Endothelial cell of umbilical vein (primary cell): ENCODE measurements at regions not wholly inside any gene's neighbourhood (a gene's known extent, or its start where the extent isn't known, plus 50 kb on each side); places are given as distances from the start of the nearest gene placed in this dataset.

Source experiments
- BruUV-seq: library from RNA; stranded (reverse); fragments of 400-500 nt; replicated peaks from 2 replicates; lab custom pipeline; 2021; lab: Mats Ljungman, UMichigan
- CTCF ChIA-PET: fragments of 300-600, 350-600 bp; sonication (Branson Sonifier 250); formaldehyde crosslinking; loops from one replicate; lab custom pipeline; 2021; ENCODE audit warnings: antibody characterized with exemption, inconsistent platforms; lab: Charles Lee
- POLR2A ChIA-PET: fragments of 300-600, 350-600 bp; sonication (Branson Sonifier 250); formaldehyde crosslinking; loops from one replicate; lab custom pipeline; 2021; ENCODE audit warnings: antibody characterized with exemption, inconsistent platforms; lab: Charles Lee
- DNase-seq: peaks from one replicate; pipeline ENCODE4 v3.0.0-alpha.2; 2011; ENCODE audit warnings: low read depth, low spot score
- FAIRE-seq: peaks from 2 replicates; lab custom pipeline; 2011; peaks lifted over from hg19 to GRCh38; lab: Jason Lieb, UNC
- H2AFZ ChIP-seq: 2 replicates; pipeline ENCODE4 v1.6.0; 2012; ENCODE audit warnings: low read depth, low read length, control low read depth, inconsistent platforms
- H3K27ac ChIP-seq: 2 replicates; pipeline ENCODE4 v1.5.1; 2011; ENCODE audit warnings: low read depth, mild to moderate bottlenecking, control low read depth, low read length, moderate library complexity; ENCODE audit not compliant: insufficient read depth
- H3K27me3 ChIP-seq, 2 experiments: 2 replicates each; pipeline versions ENCODE4 v1.6.0 to v1.6.1; 2011; ENCODE audit warnings: low read length in 2 of 2, mixed read lengths in 1 of 2; ENCODE audit not compliant: control insufficient read depth in 2 of 2, insufficient read depth in 2 of 2
- H3K36me3 ChIP-seq, 2 experiments: 2 replicates in 1 of 2; 3 replicates in 1 of 2; pipeline ENCODE4 v1.5.1; 2011; ENCODE audit warnings: low read length in 2 of 2, mild to moderate bottlenecking in 1 of 2, moderate library complexity in 1 of 2; ENCODE audit not compliant: control insufficient read depth in 2 of 2, insufficient read depth in 2 of 2; ENCODE audit errors: extremely low read depth in 1 of 2
- H3K4me1 ChIP-seq: 3 replicates; pipeline ENCODE4 v1.5.1; 2011; ENCODE audit warnings: mild to moderate bottlenecking, low read length; ENCODE audit not compliant: control insufficient read depth, insufficient read depth; ENCODE audit errors: extremely low read depth
- H3K4me2 ChIP-seq: 2 replicates; pipeline ENCODE4 v1.6.1; 2011; ENCODE audit warnings: low read length, control low read depth, mixed read lengths; ENCODE audit not compliant: insufficient read depth
- H3K4me3 ChIP-seq, 3 experiments: fragments of 200-600 bp in 1 of 3; sonication (generic), shearing (Covaris generic) in 1 of 3; replicated peaks in 1 of 3; 2 replicates each; pipeline ENCODE4 v1.5.1; 2011 to 2016; ENCODE audit warnings: control low read depth in 3 of 3, low read length in 3 of 3, mild to moderate bottlenecking in 2 of 3, inconsistent platforms in 1 of 3, low read depth in 1 of 3, moderate library complexity in 1 of 3; ENCODE audit not compliant: insufficient read depth in 1 of 3
- H3K79me2 ChIP-seq: 2 replicates; pipeline ENCODE4 v1.6.0; 2012; ENCODE audit warnings: low read length, inconsistent platforms; ENCODE audit not compliant: control insufficient read depth, insufficient read depth
- H3K9ac ChIP-seq: replicated peaks from 2 replicates; pipeline ENCODE3; 2011; ENCODE audit warnings: low read length, control low read depth; ENCODE audit not compliant: insufficient read depth; ENCODE audit errors: extremely low read depth
- H3K9me1 ChIP-seq: replicated peaks from 3 replicates; pipeline ENCODE4 v1.6.0; 2011; ENCODE audit warnings: mild to moderate bottlenecking, low read length; ENCODE audit not compliant: control insufficient read depth, insufficient read depth; ENCODE audit errors: extremely low read depth
- H3K9me3 ChIP-seq: replicated peaks from 2 replicates; pipeline ENCODE4 v1.5.1; 2012; ENCODE audit warnings: low read length, inconsistent platforms; ENCODE audit not compliant: control insufficient read depth, insufficient read depth
- H4K20me1 ChIP-seq: replicated peaks from 2 replicates; pipeline ENCODE3; 2011; ENCODE audit warnings: mild to moderate bottlenecking, low read length; ENCODE audit not compliant: control insufficient read depth, insufficient read depth; ENCODE audit errors: extremely low read depth
- EZH2 ChIP-seq: IDR thresholded peaks from 2 replicates; pipeline ENCODE4 v1.6.1; 2012; ENCODE audit warnings: borderline replicate concordance, low read depth, mild to moderate bottlenecking, moderate library complexity, low read length, inconsistent platforms; ENCODE audit not compliant: severe bottlenecking
- FOS ChIP-seq: IDR thresholded peaks from 2 replicates; pipeline ENCODE4 v1.6.1; 2011; ENCODE audit warnings: mild to moderate bottlenecking, low read length, moderate library complexity, borderline replicate concordance; ENCODE audit not compliant: insufficient read depth
- GATA2 ChIP-seq: IDR thresholded peaks from 2 replicates; pipeline ENCODE4 v1.7.0; 2011; ENCODE audit warnings: low read depth, mild to moderate bottlenecking, moderate library complexity, mixed read lengths, low read length; ENCODE audit not compliant: insufficient read length, insufficient read depth
- JUN ChIP-seq: IDR thresholded peaks from 2 replicates; pipeline ENCODE4 v1.6.1; 2011; ENCODE audit warnings: borderline replicate concordance, low read depth; ENCODE audit not compliant: insufficient read length, insufficient read depth
- MAX ChIP-seq: IDR thresholded peaks from 2 replicates; pipeline ENCODE4 v1.6.1; 2011; ENCODE audit not compliant: insufficient read depth, insufficient read length
- MYC ChIP-seq: IDR thresholded peaks from one replicate; pipeline ENCODE4 v1.6.1; 2011; ENCODE audit warnings: mild to moderate bottlenecking, low read depth, low read length
- POLR2A ChIP-seq: IDR thresholded peaks from 2 replicates; pipeline ENCODE4 v1.6.1; 2012; ENCODE audit warnings: low read depth, mild to moderate bottlenecking, control low read depth, low read length
- POLR2AphosphoS5 ChIP-seq: IDR thresholded peaks from 2 replicates; pipeline ENCODE4 v1.6.1; 2012; ENCODE audit warnings: low read depth, mild to moderate bottlenecking, control low read depth, low read length, moderate library complexity; ENCODE audit not compliant: insufficient read depth
- dilution Hi-C: fragments of 300-500 bp; cut with MboI; formaldehyde crosslinking; loops from one replicate; pipeline ENCODE4 v1.15.0; 2019; ENCODE audit warnings: low sequenced_read_pairs; ENCODE audit not compliant: extremely low pct_ligation_motif_present
- intact Hi-C: fragments of 100-400 bp; cut with micrococcal nuclease; formaldehyde crosslinking; loops from one replicate; pipeline ENCODE4 v1.10.0; 2022
- TF ChIP-seq, protein P1 (sequence below), 2 donors: IDR thresholded peaks; 1 replicate in 1 of 2; 2 replicates in 1 of 2; pipeline ENCODE4 v1.5.1; 2011; ENCODE audit warnings: low read length in 2 of 2, mild to moderate bottlenecking in 2 of 2, moderate library complexity in 2 of 2, control low read depth in 1 of 2, inconsistent platforms in 1 of 2, low read depth in 1 of 2; ENCODE audit not compliant: insufficient read depth in 1 of 2; ENCODE audit errors: extremely low read depth in 1 of 2

- ChIA-PET CTCF (no interaction called here), POLR2A (no interaction called here)
- H3K27me3 ChIP-seq = no peaks in the 10 kb centered on the region
- H3K9me3 ChIP-seq = no peaks in the 10 kb centered on the region
- intact Hi-C loops = no loop called here
- no peaks in the 10 kb centered on the region for H3K4me1 ChIP-seq
- dilution Hi-C loops = no loop called here
- no peaks in the 10 kb centered on the region for H3K79me2 ChIP-seq
- H3K9me1 ChIP-seq = no peaks in the 10 kb centered on the region
- no peaks in the 10 kb centered on the region for H4K20me1 ChIP-seq
- no peak overlapping the region for H3K9ac ChIP-seq
- H2AFZ ChIP-seq = no peak overlapping the region
- TF ChIP-seq POLR2A = no peak
- no peak for TF ChIP-seq EZH2
- TF ChIP-seq POLR2AphosphoS5 = no peak
- no peak for TF ChIP-seq GATA2
- TF ChIP-seq, protein P1, sequence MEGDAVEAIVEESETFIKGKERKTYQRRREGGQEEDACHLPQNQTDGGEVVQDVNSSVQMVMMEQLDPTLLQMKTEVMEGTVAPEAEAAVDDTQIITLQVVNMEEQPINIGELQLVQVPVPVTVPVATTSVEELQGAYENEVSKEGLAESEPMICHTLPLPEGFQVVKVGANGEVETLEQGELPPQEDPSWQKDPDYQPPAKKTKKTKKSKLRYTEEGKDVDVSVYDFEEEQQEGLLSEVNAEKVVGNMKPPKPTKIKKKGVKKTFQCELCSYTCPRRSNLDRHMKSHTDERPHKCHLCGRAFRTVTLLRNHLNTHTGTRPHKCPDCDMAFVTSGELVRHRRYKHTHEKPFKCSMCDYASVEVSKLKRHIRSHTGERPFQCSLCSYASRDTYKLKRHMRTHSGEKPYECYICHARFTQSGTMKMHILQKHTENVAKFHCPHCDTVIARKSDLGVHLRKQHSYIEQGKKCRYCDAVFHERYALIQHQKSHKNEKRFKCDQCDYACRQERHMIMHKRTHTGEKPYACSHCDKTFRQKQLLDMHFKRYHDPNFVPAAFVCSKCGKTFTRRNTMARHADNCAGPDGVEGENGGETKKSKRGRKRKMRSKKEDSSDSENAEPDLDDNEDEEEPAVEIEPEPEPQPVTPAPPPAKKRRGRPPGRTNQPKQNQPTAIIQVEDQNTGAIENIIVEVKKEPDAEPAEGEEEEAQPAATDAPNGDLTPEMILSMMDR (IDR thresholded peaks at IDR 0.05; ENCODE audit: extremely low read depth in 1 of 2, insufficient read depth in 1 of 2, low read depth in 1 of 2, low read length in 2 of 2) = no peak
- TF ChIP-seq MAX = no peak
- no peak for TF ChIP-seq JUN
- no peak for TF ChIP-seq MYC
- TF ChIP-seq FOS = no peak
- H3K4me3 ChIP-seq = no peak overlapping the region
- H3K36me3 ChIP-seq = no peaks in the 10 kb centered on the region
- no peak overlapping the region for H3K4me2 ChIP-seq
- H3K27ac ChIP-seq = no peak overlapping the region
- DNase-seq (no peak), FAIRE-seq (no peak)
- BruUV-seq = no TSS peak
These were observed 59.6 kb upstream of the SHANK2 start for GRCh38 chr11:71311928-71312510.
